Kidney epithelial cell (primary cell): ENCODE measurements at regions not wholly inside any gene's neighbourhood (a gene's known extent, or its start where the extent isn't known, plus 50 kb on each side); places are given as distances from the start of the nearest gene placed in this dataset.

Experiments
- DNase-seq: peaks from one replicate; pipeline ENCODE4 v3.0.0-alpha.2; 2010; ENCODE audit warnings: low read depth
- H3K27me3 ChIP-seq: 2 replicates; pipeline ENCODE4 v1.6.0; 2011; ENCODE audit warnings: low read length; ENCODE audit not compliant: control insufficient read depth, insufficient read depth
- H3K36me3 ChIP-seq: 2 replicates; pipeline ENCODE4 v1.5.1; 2011; ENCODE audit warnings: low read length; ENCODE audit not compliant: control insufficient read depth, insufficient read depth
- H3K4me3 ChIP-seq: 2 replicates; pipeline ENCODE4 v1.5.1; 2011; ENCODE audit warnings: low read depth, mild to moderate bottlenecking, control low read depth, low read length
- TF ChIP-seq, protein P1 (sequence below): IDR thresholded peaks from 2 replicates; pipeline ENCODE4 v1.5.1; 2011; ENCODE audit warnings: mild to moderate bottlenecking, moderate library complexity, low read length, control low read depth, inconsistent platforms; ENCODE audit not compliant: insufficient read depth, poor library complexity, severe bottlenecking

GRCh38 chr21:24411429-24411828, 1195.9 kb downstream of the MRPL39 start:
- no peaks in the 10 kb centered on the region for H3K36me3 ChIP-seq
- no peak overlapping the region for H3K4me3 ChIP-seq
- TF ChIP-seq, protein P1, sequence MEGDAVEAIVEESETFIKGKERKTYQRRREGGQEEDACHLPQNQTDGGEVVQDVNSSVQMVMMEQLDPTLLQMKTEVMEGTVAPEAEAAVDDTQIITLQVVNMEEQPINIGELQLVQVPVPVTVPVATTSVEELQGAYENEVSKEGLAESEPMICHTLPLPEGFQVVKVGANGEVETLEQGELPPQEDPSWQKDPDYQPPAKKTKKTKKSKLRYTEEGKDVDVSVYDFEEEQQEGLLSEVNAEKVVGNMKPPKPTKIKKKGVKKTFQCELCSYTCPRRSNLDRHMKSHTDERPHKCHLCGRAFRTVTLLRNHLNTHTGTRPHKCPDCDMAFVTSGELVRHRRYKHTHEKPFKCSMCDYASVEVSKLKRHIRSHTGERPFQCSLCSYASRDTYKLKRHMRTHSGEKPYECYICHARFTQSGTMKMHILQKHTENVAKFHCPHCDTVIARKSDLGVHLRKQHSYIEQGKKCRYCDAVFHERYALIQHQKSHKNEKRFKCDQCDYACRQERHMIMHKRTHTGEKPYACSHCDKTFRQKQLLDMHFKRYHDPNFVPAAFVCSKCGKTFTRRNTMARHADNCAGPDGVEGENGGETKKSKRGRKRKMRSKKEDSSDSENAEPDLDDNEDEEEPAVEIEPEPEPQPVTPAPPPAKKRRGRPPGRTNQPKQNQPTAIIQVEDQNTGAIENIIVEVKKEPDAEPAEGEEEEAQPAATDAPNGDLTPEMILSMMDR: no peak
- DNase-seq: no peak
- H3K27me3 ChIP-seq: no peaks in the 10 kb centered on the region

GRCh38 chr21:24403221-24403620, 1204.1 kb downstream of the MRPL39 start:
- Histone ChIP-seq H3K36me3 (no peaks in the 10 kb centered on the region), H3K4me3 (no peak overlapping the region), H3K27me3 (no peaks in the 10 kb centered on the region)
- no peak for DNase-seq
- TF ChIP-seq, protein P1: no peak

- Histone ChIP-seq H3K36me3 (no peaks in the 10 kb centered on the region), H3K27me3 (no peaks in the 10 kb centered on the region), H3K4me3 (no peak overlapping the region)
- TF ChIP-seq, protein P1: no peak
- no peak for DNase-seq
Measured at GRCh38 chr21:24395320-24395923, 1211.9 kb downstream of the MRPL39 start.

DNA sequence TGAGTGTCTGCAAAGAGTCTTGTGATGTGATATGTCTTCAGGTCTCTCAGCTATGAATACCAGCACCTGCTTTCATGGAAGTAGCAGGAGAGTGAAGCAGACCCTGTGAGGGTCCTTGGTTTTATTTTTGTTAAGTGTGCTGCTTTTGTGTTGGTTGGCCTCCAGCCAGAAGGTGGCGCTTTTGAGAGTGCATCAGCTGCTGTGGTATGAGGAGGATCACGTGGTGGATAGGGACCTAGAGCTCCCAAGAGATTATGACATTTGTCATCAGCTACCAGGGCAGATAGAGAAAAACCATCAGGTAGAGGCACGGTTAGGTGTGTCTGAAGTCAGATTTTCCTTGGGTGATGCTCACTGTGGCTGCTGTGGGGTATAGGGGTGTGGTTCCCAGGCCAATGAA, 1232.1 kb downstream of the MRPL39 start:
- TF ChIP-seq, protein P1: no peak
- no peak for DNase-seq
- Histone ChIP-seq H3K36me3 (no peaks in the 10 kb centered on the region), H3K4me3 (no peak overlapping the region), H3K27me3 (no peaks in the 10 kb centered on the region)

DNA sequence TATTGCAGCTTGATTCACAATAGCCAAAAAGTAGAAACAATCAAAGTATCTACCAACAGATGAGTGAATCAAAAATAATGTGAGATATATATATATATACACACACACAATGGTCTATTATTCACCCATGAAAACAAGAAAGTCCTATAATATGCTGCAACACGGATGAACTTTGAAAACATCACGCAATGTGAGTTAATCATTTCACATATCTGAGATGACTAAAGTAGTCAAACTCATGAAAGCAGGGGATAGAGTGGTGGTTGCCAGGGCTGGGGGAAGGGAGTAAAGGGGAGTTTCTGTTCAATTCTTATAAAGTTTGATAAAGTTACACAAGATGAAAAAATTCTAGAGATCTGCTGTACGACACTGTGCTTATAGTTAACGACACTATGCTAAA, 1234.8 kb downstream of the MRPL39 start:
- no peak overlapping the region for H3K4me3 ChIP-seq
- no peak for DNase-seq
- no peaks in the 10 kb centered on the region for H3K27me3 ChIP-seq
- TF ChIP-seq, protein P1: no peak
- H3K36me3 ChIP-seq: no peaks in the 10 kb centered on the region

GRCh38 chr21:24369746-24370145, 1237.5 kb downstream of the MRPL39 start:
- no peaks in the 10 kb centered on the region for H3K36me3 ChIP-seq
- no peak overlapping the region for H3K4me3 ChIP-seq
- H3K27me3 ChIP-seq: no peaks in the 10 kb centered on the region
- TF ChIP-seq, protein P1: no peak
- DNase-seq: no peak
